SH-SY5Y (cell line): ENCODE measurements at regions not wholly inside any gene's neighbourhood (a gene's known extent, or its start where the extent isn't known, plus 50 kb on each side); places are given as distances from the start of the nearest gene placed in this dataset.

Experiments used
- GATA2 ChIP-seq: IDR thresholded peaks from 2 replicates; pipeline ENCODE4 v1.6.1; 2011; ENCODE audit warnings: mild to moderate bottlenecking, low read depth, low read length
- GATA3 ChIP-seq: IDR thresholded peaks from 2 replicates; pipeline ENCODE4 v1.6.1; 2011; ENCODE audit warnings: low read depth, mild to moderate bottlenecking, low read length, moderate library complexity

DNA sequence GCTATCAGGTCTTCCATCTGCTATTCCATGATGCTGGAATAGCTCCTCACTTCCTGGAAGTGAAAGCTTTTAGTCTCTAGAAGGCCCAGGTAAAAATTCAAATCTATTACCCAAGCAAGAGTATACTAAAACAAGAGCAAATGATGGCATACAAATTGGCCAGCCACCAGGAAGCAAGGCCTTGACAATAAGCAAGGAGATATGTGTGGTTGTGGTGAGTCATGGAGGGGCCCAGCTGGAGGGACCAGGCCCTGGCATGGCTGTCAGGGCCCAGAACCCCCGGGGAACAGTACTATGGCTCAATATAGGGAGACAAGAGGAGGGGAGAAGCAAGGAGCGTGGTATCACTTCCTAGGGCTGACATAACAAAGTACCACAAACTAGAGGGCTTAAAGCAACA is 358.7 kb downstream of the RRAGC start:
- TF ChIP-seq GATA2 (no peak), GATA3 (no peak)
